ENCODE measurements at regions not wholly inside any gene's neighbourhood (a gene's known extent, or its start where the extent isn't known, plus 50 kb on each side); places are given as distances from the start of the nearest gene placed in this dataset.

- no peak for FAIRE-seq
- H3K79me2 ChIP-seq (ENCODE audit: control insufficient read depth, insufficient read depth, low read length), result no peaks in the 10 kb centered on the region
- H3K4me1 ChIP-seq (ENCODE audit: control insufficient read depth, extremely low read depth, insufficient read depth, low read length), result no peaks in the 10 kb centered on the region
- BruUV-seq (replicated peaks), result no TSS peak
- no peak overlapping the region for H2AFZ ChIP-seq (ENCODE audit: low read depth, low read length)
- no peak overlapping the region for H3K4me2 ChIP-seq (ENCODE audit: insufficient read depth, low read length)
- H3K9ac ChIP-seq (replicated peaks; ENCODE audit: extremely low read depth, insufficient read depth, low read length), result no peak overlapping the region
- no peaks in the 10 kb centered on the region for H3K9me1 ChIP-seq (replicated peaks; ENCODE audit: control insufficient read depth, extremely low read depth, insufficient read depth, low read length)
- no peaks in the 10 kb centered on the region for H3K27me3 ChIP-seq (ENCODE audit: control insufficient read depth in 2 of 2, insufficient read depth in 2 of 2, low read length in 2 of 2)
- ChIA-PET POLR2A (no interaction called here), CTCF (interaction anchor here (1.8 kb wide), 1 partner anchor 10 kb away, joined by 4 read pairs; no protein-coding TSS in a partner anchor)
- TF ChIP-seq GATA2 (IDR thresholded peaks at IDR 0.05; ENCODE audit: insufficient read depth, insufficient read length, low read depth, low read length), result no peak
- no peak for TF ChIP-seq MAX (IDR thresholded peaks at IDR 0.05; ENCODE audit: insufficient read depth, insufficient read length)
- TF ChIP-seq POLR2AphosphoS5 (IDR thresholded peaks at IDR 0.05; ENCODE audit: insufficient read depth, low read depth, low read length), result no peak
- no peak for TF ChIP-seq CTCF (IDR thresholded peaks at IDR 0.05; ENCODE audit: extremely low read depth in 1 of 2, insufficient read depth in 1 of 2, low read depth in 1 of 2, low read length in 2 of 2)
- no peak for TF ChIP-seq MYC (IDR thresholded peaks at IDR 0.05; ENCODE audit: low read depth, low read length)
- TF ChIP-seq JUN (IDR thresholded peaks at IDR 0.05; ENCODE audit: borderline replicate concordance, insufficient read depth, insufficient read length, low read depth), result no peak
- no peak for TF ChIP-seq POLR2A (IDR thresholded peaks at IDR 0.05; ENCODE audit: low read depth, low read length)
- no peak for TF ChIP-seq EZH2 (IDR thresholded peaks at IDR 0.05; ENCODE audit: borderline replicate concordance, low read depth, low read length, severe bottlenecking)
- TF ChIP-seq FOS (IDR thresholded peaks at IDR 0.05; ENCODE audit: borderline replicate concordance, insufficient read depth, low read length), result no peak
- no peak overlapping the region for H3K4me3 ChIP-seq (replicated peaks in 1 of 3; ENCODE audit: insufficient read depth in 1 of 3, low read depth in 1 of 3, low read length in 3 of 3)
- DNase-seq (ENCODE audit: low read depth, low spot score), result no peak
- no peaks in the 10 kb centered on the region for H3K36me3 ChIP-seq (ENCODE audit: control insufficient read depth in 2 of 2, extremely low read depth in 1 of 2, insufficient read depth in 2 of 2, low read length in 2 of 2)
- dilution Hi-C loops (cut with MboI; ENCODE audit: extremely low pct_ligation_motif_present, low sequenced_read_pairs), result no loop called here
- H3K9me3 ChIP-seq (replicated peaks; ENCODE audit: control insufficient read depth, insufficient read depth, low read length), result no peaks in the 10 kb centered on the region
- intact Hi-C loops (cut with micrococcal nuclease), result no loop called here
- no peaks in the 10 kb centered on the region for H4K20me1 ChIP-seq (replicated peaks; ENCODE audit: control insufficient read depth, extremely low read depth, insufficient read depth, low read length)
- no peak overlapping the region for H3K27ac ChIP-seq (ENCODE audit: insufficient read depth, low read depth, low read length)
Observed at GRCh38 chr1:232267092-232267836, 362.7 kb downstream of the SIPA1L2 start.

All from endothelial cell of umbilical vein (primary cell).